HK-2 (cell line): ENCODE measurements at regions not wholly inside any gene's neighbourhood (a gene's known extent, or its start where the extent isn't known, plus 50 kb on each side); places are given as distances from the start of the nearest gene placed in this dataset.

Experiments used
- DNase-seq: peaks from one replicate; pipeline ENCODE4 v3.0.0-alpha.2; 2018; ENCODE audit not compliant: unreplicated experiment

DNA sequence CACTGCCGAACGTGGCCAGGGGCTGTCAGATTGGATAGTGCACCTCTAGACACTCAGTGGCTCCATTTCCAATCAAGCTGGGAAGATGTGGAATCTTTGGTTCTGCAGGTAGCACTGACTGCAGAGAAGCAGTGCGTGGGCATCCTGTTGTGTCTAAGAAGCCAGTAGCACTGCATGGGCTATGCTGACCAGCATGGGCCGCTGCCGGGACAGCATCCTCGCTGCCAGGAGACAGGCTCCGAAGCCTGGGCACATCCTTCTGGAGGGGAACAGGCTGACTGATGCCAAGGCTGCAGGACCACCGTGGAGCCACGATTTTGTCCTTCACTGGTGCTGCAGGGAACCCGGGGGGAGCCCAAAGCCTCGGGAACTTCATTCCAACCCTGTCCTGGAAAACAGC is 649.4 kb downstream of the NPHP4 start:
- no peak for DNase-seq

DNA sequence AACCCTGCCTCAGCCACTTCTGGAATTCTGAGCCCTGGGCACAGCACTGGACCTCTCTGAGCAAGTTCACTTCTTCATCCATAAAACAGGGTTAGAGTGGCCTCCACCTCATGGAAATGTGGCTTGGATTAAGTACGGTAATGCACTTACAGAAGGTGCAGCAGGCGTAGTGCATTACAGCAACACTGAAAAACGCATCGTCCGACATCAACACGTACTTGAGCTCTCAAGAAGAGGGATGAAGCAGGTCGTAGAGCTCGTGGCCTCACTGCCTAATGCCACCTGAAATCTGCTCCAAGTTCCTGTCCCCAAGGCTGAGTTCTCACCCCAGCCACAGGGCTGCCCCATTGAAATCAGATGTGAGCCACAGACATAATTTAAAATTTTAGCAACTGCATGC is 650.1 kb downstream of the NPHP4 start:
- DNase-seq, result no peak

DNA sequence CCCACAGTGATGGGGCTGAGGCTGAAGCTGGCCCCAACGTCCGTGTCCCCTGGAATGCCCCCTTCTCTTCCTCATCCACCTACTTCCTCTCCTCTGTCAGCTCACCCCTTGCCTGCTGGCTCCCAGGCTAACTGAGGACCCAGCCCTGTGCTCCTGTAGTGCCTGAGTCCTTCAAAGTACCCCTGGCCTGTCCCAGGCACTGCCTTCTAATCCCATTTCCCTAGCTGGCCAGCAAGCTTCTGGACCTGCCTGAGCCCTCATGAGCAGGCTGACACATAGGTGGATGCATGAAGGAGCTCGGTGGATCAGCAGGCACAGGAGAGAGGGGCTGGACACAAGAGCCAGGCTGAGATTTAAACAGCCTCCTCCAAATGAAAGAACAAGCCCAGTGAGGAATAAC is 650.8 kb downstream of the NPHP4 start:
- DNase-seq, result no peak

GRCh38 chr1:5340560-5341130 is 651.6 kb downstream of the NPHP4 start:
- DNase-seq, result no peak

GRCh38 chr1:5338466-5338865 is 653.8 kb downstream of the NPHP4 start:
- no peak for DNase-seq

DNA sequence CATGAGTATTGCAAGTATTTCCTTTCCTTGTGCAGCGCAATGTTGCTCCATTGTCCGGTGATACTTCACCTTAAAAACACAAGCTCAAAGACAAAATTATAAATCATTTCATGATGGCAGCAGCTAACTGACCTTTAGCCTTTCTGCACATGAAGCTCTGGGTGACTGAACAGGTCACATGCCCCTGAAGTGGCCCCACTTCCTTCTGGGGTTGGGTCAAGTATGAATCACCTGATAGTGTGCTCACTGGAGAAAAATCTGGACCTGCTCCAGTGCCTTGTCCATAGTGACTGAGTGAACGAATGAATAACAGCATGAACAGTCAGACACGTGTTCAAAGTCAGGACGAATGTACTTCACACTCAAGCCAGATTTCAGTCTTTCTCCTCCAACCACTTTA is 658.9 kb downstream of the NPHP4 start:
- peak; percentile 10 for DNase-seq

- DNase-seq, result no peak
These were observed 661.1 kb downstream of the NPHP4 start for GRCh38 chr1:5331101-5331500.

GRCh38 chr1:5329068-5329739 is 663.0 kb downstream of the NPHP4 start:
- DNase-seq, result no peak

GRCh38 chr1:5324883-5325282 is 667.3 kb downstream of the NPHP4 start:
- no peak for DNase-seq

DNA sequence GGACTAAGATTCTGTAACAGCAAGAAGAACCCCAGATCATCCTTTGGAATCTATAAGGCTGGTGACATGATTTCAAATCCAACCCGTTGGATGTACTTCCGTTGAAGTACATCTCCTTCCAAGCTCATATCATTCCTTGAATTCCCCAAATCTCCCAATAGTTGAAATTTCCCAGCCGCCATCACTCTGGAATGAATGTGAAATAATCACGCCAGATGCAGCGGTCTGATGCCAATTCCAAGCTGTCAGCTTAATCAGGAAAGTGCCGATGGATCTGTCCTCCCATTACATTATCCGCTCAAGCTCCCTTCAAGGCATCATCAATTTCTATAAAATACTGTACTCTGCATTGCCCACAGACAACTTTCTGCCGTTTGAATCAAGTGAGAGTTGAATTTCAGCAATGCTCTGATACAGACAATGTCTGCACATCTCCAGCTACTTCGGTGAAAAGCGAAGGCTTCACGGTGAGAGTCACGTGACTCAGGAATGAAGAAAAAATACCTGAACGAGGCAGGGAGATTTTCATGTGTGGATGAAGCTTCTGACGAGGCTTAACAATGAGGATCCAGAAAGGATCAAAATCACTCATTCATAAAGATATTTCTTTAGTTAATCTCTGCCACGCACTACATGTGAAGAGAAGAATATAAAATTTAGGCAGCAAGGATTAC is 663.9 kb downstream of the AJAP1 start:
- DNase-seq, result no peak

DNA sequence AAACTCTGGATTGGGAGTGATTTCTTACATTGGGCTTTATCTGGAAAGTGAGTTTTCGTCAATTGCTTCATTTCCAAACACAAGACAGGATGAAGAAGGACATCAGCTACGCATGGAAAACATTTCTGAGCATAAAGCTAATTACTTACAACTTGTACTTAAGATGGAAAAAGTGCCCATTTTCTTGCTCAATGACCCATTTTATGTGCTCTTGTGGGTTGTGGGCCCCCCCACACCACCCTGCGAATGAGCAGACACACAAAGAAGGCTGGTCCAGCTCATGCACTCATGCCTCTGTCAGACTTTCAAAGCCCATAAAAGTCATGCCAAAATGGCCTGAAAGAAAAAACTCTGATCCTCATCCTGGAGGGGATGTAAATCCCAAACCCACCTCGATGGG is 663.0 kb downstream of the AJAP1 start:
- no peak for DNase-seq

DNA sequence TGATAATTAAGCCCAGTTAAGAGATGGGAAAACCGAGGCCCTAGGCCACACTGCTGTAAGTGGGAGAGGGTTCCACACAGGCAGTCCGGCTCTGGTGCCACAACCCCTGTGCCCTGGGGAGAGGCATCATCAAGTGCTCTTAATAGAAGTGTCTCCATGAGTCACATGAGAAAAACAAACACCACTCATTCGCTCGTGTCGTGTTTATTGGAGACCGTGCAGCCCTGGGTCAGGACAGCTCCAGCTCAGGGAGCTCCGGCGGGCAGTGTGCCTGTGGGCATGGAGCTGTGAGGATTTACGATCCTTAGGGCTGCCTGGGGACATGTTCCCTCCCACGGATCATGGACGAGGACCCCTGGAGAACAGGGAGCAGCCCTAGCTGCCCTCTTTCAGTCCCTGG is 658.5 kb downstream of the AJAP1 start:
- DNase-seq, result no peak

GRCh38 chr1:5312293-5312674 is 657.9 kb downstream of the AJAP1 start:
- no peak for DNase-seq

- DNase-seq, result no peak
These were observed 657.4 kb downstream of the AJAP1 start for GRCh38 chr1:5311634-5312292.

DNA sequence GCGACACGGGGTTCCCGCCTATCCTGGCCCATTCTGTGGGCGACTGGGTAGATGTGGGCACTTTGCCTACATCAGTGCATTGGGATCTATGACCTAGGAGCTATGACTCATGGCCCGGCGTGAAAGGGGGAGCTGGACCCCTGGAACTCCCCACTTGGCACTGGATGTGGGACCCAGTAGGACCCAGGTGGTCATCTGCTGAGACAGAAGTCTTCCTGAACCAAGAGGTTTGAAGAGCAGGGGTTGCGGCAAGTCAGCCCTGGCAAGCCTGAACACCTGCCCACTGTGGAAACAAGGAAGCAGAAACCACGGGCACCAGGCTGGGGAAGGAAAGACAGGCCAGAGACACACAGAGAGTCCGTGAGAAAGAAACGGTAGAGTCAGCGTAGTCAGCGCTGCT is 656.7 kb downstream of the AJAP1 start:
- no peak for DNase-seq

DNA sequence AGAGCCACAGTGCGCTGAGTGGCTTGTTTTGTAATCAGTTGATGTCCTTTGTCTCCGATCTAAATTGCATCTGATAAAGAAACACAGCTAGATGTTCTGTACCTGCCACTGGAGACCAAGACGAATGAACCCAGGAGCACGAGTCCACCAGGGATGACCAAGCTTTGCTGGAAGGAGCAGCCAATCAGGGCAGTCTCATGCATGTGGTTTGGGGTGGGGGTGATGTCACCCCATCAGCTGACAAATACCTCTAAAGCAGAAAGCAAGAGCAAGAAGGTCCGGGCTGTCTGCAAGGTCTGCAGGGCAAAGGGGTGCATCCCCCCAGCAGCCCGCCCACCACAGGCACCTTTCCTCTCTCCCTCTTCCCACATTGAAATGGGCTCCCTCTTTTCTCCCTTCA is 653.8 kb downstream of the AJAP1 start:
- DNase-seq, result no peak

DNA sequence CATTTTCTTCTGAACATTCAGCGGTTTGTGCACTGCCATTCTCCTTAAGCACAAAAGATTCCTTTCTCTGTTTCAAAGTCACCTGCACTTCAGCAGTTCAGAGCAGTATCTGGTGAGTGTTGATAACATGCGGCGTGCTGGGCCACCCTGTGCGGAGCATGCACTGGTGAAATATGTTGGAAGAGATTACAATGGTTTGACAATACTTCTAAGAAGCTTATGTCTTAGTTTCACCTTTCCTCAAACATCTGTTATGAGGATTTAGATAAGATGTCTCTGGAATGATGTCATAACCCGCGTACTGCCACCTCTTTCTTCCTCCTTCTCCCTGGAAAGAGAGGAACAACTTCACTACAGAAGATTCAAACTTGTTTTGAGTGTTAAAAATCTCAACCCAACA is 650.3 kb downstream of the AJAP1 start:
- DNase-seq, result no peak

DNA sequence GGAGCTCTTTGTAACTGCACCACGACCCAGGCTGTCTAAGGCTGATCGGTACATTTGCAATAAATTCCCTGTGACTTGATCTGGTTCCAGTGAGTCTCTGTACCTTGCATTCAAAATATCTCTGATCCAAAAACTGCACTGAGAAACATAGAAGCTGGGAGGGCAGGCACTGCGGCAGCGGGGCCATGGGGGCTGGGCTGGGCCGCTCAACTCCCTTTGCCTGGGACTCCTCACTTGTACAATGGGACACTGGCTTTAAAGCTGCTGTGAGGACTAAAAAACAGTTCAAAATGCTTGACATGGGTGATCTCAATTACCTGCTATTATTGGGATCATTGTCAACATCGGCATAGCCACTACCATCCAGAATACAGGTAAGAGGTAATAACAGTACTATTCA is 644.0 kb downstream of the AJAP1 start:
- DNase-seq, result no peak

- no peak for DNase-seq
These were observed 643.5 kb downstream of the AJAP1 start for GRCh38 chr1:5297886-5298239.

- DNase-seq, result no peak
These were observed 642.9 kb downstream of the AJAP1 start for GRCh38 chr1:5297180-5297885.

GRCh38 chr1:5296557-5297179 is 642.3 kb downstream of the AJAP1 start:
- DNase-seq, result no peak

DNA sequence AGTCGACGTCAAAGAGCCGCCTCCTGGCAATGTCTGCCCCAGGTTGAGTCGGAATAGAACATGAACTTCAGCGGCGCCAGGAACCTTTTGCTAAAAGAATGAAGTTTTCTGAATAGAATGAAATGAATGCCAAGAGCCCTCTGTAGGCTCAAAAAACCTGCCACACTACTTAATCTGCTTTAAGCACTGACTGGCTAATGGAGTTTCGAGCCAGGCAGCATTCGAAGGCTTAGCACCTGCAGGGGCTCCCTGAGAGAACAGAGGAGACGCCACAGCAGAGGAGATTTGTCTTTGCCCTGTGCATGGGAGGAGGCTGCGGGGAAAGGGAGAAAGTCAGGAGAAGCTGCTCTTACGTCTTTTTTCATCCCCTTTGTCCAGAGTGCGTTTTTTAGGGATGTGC is 641.7 kb downstream of the AJAP1 start:
- no peak for DNase-seq
